ENCODE measurements at regions not wholly inside any gene's neighbourhood (a gene's known extent, or its start where the extent isn't known, plus 50 kb on each side); places are given as distances from the start of the nearest gene placed in this dataset.

DNA sequence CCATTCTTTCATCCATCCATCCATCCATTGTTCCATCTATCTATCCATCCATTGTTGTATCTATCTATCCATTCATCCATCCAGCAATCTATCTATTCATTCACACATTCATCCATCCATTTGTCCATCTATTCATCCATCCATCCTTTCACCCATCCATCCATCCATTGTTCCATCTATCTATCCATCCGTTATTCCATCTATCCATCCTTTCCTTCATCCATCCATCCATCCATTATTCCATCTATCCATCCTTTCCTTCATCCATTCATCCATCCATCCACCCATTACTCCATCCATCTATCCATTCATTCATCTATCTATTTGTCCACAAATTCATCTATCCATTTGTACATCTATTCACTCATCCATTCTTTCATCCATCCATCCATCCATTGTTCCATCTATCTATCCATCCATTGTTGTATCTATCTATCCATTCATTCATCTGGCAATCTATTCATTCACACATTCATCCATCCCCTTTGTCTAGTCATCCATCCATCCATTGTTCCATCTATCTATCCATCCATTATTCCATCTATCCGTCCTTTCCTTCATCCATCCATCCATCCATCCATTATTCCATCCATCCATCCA is 65.9 kb upstream of the ANO1 start:
- H3K27me3 ChIP-seq (ENCODE audit: control insufficient read depth, insufficient read depth, low read length) = no peaks in the 10 kb centered on the region
- H3K36me3 ChIP-seq (ENCODE audit: control insufficient read depth, insufficient read depth, low read length) = no peaks in the 10 kb centered on the region
- WGBS (ENCODE audit: insufficient coverage) = 61% methylated on average over 2 of the region's 2 CpGs
- no peaks in the 10 kb centered on the region for H3K4me1 ChIP-seq (ENCODE audit: control insufficient read depth, insufficient read depth, low read length)
- Mint-ChIP-seq H3K27me3 (ENCODE audit: low read depth in 2 of 2) (no peaks in the 10 kb centered on the region), H3K27ac (no peak overlapping the region), H3K4me3 (no peak overlapping the region), H3K9me3 (no peaks in the 10 kb centered on the region), H3K36me3 (no peaks in the 10 kb centered on the region), H3K4me1 (no peaks in the 10 kb centered on the region)
- DNase-seq = no peak
- no peaks in the 10 kb centered on the region for H3K9me3 ChIP-seq (ENCODE audit: control insufficient read depth, insufficient read depth, low read length)
- intact Hi-C loops (cut with micrococcal nuclease) = no loop called here
- no peak overlapping the region for H3K27ac ChIP-seq (ENCODE audit: low read length)
- ATAC-seq = no peak
- TF ChIP-seq, protein P1, sequence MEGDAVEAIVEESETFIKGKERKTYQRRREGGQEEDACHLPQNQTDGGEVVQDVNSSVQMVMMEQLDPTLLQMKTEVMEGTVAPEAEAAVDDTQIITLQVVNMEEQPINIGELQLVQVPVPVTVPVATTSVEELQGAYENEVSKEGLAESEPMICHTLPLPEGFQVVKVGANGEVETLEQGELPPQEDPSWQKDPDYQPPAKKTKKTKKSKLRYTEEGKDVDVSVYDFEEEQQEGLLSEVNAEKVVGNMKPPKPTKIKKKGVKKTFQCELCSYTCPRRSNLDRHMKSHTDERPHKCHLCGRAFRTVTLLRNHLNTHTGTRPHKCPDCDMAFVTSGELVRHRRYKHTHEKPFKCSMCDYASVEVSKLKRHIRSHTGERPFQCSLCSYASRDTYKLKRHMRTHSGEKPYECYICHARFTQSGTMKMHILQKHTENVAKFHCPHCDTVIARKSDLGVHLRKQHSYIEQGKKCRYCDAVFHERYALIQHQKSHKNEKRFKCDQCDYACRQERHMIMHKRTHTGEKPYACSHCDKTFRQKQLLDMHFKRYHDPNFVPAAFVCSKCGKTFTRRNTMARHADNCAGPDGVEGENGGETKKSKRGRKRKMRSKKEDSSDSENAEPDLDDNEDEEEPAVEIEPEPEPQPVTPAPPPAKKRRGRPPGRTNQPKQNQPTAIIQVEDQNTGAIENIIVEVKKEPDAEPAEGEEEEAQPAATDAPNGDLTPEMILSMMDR (IDR thresholded peaks at IDR 0.05) = no peak
- H3K4me3 ChIP-seq (ENCODE audit: low read length) = no peak overlapping the region

DNA sequence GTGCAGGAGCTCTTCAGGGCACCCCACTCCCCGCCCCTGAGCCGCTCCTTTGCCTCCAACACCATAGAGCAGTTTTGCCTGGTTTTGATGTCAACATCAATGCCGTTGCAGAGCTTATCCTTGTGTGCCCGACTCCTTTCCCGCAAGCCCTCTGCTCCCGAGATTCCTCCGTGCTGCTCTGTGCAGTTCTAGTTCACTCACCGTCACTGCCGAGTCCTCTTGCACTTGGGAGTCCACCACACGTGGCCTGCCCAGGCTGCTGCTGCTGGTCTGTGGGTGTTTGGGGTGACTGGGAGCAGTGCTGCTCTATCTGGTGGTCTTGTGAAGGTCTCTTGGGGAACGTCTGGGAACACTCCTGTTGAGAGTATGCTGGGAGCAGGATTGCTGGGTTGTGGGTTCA is 63.8 kb upstream of the ANO1 start:
- Histone ChIP-seq H3K27me3 (ENCODE audit: control insufficient read depth, insufficient read depth, low read length) (no peaks in the 10 kb centered on the region), H3K27ac (ENCODE audit: low read length) (no peak overlapping the region), H3K4me3 (ENCODE audit: low read length) (no peak overlapping the region), H3K4me1 (ENCODE audit: control insufficient read depth, insufficient read depth, low read length) (no peaks in the 10 kb centered on the region), H3K36me3 (ENCODE audit: control insufficient read depth, insufficient read depth, low read length) (no peaks in the 10 kb centered on the region), H3K9me3 (ENCODE audit: control insufficient read depth, insufficient read depth, low read length) (no peaks in the 10 kb centered on the region)
- ATAC-seq (no peak), DNase-seq (no peak)
- no peaks in the 10 kb centered on the region for H3K36me3 Mint-ChIP-seq
- no peak overlapping the region for H3K4me3 Mint-ChIP-seq
- H3K4me1 Mint-ChIP-seq = no peaks in the 10 kb centered on the region
- no peak overlapping the region for H3K27ac Mint-ChIP-seq
- TF ChIP-seq, protein P1 (IDR thresholded peaks at IDR 0.05) = no peak
- H3K9me3 Mint-ChIP-seq = no peaks in the 10 kb centered on the region
- H3K27me3 Mint-ChIP-seq (ENCODE audit: low read depth in 2 of 2) = no peaks in the 10 kb centered on the region
- intact Hi-C loops (cut with micrococcal nuclease) = no loop called here
- WGBS (ENCODE audit: insufficient coverage) = 89% methylated on average over 11 of the region's 11 CpGs

DNA sequence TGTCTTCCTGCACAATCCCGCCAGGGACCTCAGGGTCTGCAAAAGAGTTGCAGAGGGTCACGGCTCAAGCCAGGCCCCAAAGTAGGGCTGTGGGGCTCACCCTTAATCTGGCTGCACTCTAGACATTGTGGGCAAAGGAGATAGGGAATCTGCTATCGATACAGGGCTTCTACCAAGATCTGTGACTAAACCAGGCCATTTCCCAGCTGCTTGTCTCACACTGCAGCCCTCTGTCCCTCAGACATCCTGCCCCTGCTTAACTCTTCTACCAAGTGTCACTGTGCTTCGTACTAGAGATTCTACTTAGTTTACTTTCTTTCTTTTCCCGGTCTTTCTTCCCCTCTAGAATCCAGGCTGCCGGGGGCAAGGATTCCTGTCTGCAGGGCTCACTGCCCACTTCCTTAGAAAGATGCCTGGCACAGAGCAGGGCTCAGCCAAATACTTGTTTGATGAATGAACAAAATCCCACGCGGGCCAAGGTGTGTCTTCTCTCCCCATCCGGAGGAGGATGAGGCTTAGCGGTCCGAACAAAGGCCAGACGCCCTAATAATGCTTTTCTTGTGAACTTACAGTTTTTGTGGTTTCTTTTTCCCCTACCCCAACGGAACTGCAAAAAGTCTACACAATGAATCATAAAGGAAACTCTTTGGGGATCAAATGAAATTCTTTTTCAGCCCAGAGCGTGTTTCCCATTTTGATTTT is 61.3 kb upstream of the ANO1 start:
- ATAC-seq (no peak), DNase-seq (no peak)
- Histone ChIP-seq H3K4me3 (ENCODE audit: low read length) (no peak overlapping the region), H3K9me3 (ENCODE audit: control insufficient read depth, insufficient read depth, low read length) (no peaks in the 10 kb centered on the region), H3K36me3 (ENCODE audit: control insufficient read depth, insufficient read depth, low read length) (no peaks in the 10 kb centered on the region), H3K27ac (ENCODE audit: low read length) (no peak overlapping the region), H3K27me3 (ENCODE audit: control insufficient read depth, insufficient read depth, low read length) (no peaks in the 10 kb centered on the region), H3K4me1 (ENCODE audit: control insufficient read depth, insufficient read depth, low read length) (no peaks in the 10 kb centered on the region)
- no peaks in the 10 kb centered on the region for H3K36me3 Mint-ChIP-seq
- TF ChIP-seq, protein P1 (IDR thresholded peaks at IDR 0.05) = no peak
- no peaks in the 10 kb centered on the region for H3K4me1 Mint-ChIP-seq
- WGBS (ENCODE audit: insufficient coverage) = 42% methylated on average over 14 of the region's 14 CpGs
- H3K4me3 Mint-ChIP-seq = no peak overlapping the region
- intact Hi-C loops (cut with micrococcal nuclease) = no loop called here
- no peak overlapping the region for H3K27ac Mint-ChIP-seq
- no peaks in the 10 kb centered on the region for H3K27me3 Mint-ChIP-seq (ENCODE audit: low read depth in 2 of 2)
- H3K9me3 Mint-ChIP-seq = no peaks in the 10 kb centered on the region

DNA sequence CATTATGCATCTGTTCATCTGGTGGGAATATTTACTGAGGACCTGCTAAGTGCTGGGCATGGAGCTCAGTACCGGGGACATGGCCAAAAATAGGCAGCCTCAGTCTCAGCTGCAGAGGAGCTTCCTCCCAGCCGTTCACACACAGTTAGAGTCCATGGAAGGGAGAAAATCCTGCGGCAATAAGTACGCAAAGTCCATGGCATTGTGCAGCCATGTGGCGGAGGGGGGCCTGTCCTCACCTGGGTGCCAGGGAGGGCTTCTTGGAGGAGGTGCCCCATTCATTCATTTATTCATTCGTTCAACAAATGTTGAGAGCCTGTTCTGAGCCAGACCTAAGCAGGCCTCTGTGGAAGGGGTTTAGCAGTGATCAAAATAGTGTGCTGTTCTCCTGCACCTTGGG is 59.3 kb upstream of the ANO1 start:
- intact Hi-C loops (cut with micrococcal nuclease) = no loop called here
- no peak for ATAC-seq
- no peaks in the 10 kb centered on the region for H3K36me3 Mint-ChIP-seq

More for the DNA sequence above, 59.3 kb upstream of the ANO1 start:
- Histone ChIP-seq H3K36me3 (ENCODE audit: control insufficient read depth, insufficient read depth, low read length) (no peaks in the 10 kb centered on the region), H3K4me1 (ENCODE audit: control insufficient read depth, insufficient read depth, low read length) (no peaks in the 10 kb centered on the region), H3K4me3 (ENCODE audit: low read length) (no peak overlapping the region), H3K27ac (ENCODE audit: low read length) (no peak overlapping the region), H3K27me3 (ENCODE audit: control insufficient read depth, insufficient read depth, low read length) (no peaks in the 10 kb centered on the region), H3K9me3 (ENCODE audit: control insufficient read depth, insufficient read depth, low read length) (no peaks in the 10 kb centered on the region)
- H3K4me1 Mint-ChIP-seq = no peaks in the 10 kb centered on the region
- H3K4me3 Mint-ChIP-seq = no peak overlapping the region
- H3K27me3 Mint-ChIP-seq (ENCODE audit: low read depth in 2 of 2) = no peaks in the 10 kb centered on the region
- TF ChIP-seq, protein P1 (IDR thresholded peaks at IDR 0.05) = no peak
- no peaks in the 10 kb centered on the region for H3K9me3 Mint-ChIP-seq
- WGBS (ENCODE audit: insufficient coverage) = 92% methylated on average over 5 of the region's 6 CpGs
- H3K27ac Mint-ChIP-seq = no peak overlapping the region
- DNase-seq = no peak

Measured in natural killer cell (primary cell).